GM18508 (cell line): ENCODE measurements at regions not wholly inside any gene's neighbourhood (a gene's known extent, or its start where the extent isn't known, plus 50 kb on each side); places are given as distances from the start of the nearest gene placed in this dataset.
"Not testable (repeated sequence)": the region's sequence is repeated elsewhere in the genome, so short reads cannot be mapped to it uniquely, and the experiment has no call there.

Experiments
- ATAC-seq: cut with Tn5 transposase; IDR thresholded peaks from one replicate; pipeline ENCODE4 v1.9.1; 2021; ENCODE audit warnings: moderate number of reproducible peaks; ENCODE audit not compliant: insufficient read depth, unreplicated experiment

DNA sequence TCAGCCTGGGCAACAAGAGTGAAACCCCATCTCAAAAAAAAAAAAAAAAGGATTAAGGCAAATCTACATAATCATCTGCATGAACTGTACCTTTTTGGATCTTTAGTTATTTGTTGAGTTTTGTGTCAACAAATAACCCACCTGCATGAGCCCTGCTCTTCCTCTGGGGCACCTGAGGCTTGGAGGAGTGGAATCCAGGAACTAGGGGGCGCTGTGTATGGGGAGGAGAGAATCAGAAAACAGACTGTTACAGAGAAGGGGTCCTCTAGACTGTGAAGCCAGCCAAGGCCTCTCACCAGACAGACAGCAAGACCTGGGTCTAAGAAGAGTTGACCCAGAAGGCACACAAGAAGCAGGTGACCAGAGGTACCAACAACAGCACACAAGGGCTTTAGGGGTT is 682.8 kb upstream of the NRP1 start:
- ATAC-seq = no peak

DNA sequence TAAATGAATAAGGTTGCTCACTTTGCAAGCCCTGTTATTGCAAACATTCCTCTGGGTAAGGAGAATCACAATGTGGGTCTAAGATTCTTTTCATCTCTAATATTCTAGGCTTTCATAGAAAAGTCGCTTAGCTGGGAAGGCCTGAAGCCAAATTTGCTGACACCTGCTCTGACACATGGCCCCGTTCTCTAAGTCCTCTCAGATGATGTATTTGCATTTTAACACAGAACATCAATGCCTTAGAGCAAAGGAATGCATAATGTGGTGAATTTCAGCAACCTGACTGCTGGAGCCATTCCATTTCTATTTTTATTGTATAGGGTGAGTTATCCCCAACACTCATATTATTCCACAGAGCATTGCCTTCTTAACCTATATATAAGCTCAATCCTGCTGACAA is 682.1 kb upstream of the NRP1 start:
- ATAC-seq = no peak

DNA sequence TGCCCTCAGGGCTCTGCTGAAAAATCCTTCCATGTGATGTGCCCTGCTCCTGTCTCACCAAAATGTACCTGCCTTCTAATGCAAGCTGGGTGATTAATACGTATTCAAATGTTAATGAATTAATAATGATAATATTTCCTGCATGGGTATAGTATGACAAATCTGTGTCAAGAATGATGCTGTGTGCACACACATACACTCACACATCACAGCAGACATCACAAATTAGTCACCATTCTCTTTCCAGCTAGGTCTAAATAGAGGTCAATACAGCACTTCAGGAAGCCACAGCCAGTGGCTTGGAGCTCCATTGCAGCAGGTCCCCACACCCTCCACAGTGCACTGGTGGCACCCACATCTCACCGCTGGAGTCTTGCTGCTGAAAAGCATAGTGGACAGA is 681.2 kb upstream of the NRP1 start:
- ATAC-seq = no peak

DNA sequence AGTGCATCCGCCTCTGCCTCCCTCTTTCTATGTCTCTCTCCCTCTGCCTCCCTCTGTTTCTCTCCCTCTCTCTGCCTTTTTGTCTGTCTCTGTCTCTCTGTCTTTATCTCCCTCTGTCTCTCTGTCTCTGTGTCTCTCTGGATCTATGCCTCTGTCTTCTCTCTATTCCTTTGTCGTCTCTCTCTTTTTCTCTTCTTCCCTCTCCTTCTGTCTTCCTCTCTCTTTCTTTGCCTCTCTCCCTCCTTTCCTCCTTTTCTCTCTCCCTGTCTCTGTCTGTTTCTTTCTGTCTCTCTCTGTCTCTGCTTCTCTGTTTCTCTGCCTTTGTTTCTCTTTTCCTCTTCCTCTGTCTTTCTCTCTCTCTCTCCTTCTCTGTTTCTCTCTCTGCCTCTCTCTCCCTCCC is 678.8 kb upstream of the NRP1 start:
- ATAC-seq = no peak

DNA sequence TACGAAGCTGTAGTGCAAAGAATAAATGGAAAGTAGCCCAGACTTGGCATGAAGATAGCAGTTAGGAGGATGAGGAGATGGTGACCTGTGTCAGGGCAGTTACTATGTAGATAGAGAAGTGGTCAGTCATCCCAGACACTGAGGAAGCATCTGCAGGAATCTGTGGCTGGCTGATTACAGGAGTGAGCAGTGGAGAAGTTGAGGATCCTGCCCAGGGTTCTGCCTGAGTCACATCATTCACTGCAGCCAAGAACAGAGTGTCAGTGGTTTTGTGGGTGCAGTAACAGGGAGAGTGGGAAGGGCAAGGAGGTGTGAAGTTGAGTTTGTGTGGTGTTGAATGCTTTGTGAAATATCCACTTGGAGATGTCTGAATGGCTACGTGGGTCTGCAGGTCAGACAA is 676.4 kb upstream of the NRP1 start:
- no peak for ATAC-seq

DNA sequence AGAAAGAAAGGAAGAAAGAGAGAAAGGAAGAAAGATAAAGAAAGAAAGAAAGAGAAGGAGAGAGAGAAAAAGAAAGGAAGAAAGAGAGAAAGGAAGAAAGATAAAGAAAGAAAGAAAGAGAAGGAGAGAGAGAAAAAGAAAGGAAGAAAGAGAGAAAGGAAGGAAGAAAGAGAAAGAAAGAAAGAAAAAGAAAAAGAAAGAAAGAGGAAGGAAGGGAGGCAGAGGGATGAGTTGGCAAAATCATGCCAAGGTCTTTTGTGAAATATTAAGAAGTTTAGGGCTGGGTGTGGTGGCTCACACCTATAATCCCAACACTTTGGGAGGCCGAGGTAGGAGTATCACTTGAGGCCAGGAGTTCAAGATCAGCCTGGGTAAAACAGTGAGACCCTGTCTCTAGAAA is 675.8 kb upstream of the NRP1 start:
- not testable (repeated sequence) for ATAC-seq

DNA sequence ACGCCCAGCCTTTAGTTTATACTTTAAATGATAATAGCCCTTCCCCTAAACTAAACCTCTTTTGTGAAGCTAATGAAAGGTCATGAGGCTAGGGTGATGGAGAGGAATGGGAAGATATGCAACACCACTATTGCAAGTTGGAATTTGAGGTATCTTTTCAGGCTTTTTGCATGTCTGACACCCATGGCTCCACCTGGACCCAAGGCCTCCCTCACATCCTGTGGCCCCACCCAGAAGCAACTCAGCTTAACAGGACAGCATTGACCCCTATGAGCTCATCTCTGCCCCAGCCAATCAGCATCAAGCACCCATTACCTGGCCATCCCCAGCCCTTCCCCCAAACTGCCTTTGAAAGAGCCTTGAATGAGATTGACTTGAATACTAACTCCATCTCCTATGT is 674.2 kb upstream of the NRP1 start:
- ATAC-seq = no peak

DNA sequence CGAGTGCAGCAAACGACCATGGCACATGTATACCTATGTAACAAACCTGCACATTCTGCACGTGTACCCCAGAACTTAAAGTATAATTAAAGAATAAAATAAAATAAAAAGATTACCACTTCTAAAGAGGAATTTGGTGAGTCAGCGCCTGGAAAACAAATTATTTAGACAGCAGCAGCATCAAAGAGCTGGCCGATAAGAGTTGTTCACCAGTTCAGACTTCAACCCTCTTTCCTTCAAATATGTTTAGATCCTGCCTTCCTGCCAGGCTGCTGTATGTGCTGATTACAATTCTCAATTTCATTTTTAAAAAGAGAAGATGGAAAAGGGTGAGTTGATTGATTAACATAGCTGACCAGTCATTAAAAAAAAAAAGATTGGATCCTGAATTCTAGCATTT is 672.0 kb upstream of the NRP1 start:
- no peak for ATAC-seq

DNA sequence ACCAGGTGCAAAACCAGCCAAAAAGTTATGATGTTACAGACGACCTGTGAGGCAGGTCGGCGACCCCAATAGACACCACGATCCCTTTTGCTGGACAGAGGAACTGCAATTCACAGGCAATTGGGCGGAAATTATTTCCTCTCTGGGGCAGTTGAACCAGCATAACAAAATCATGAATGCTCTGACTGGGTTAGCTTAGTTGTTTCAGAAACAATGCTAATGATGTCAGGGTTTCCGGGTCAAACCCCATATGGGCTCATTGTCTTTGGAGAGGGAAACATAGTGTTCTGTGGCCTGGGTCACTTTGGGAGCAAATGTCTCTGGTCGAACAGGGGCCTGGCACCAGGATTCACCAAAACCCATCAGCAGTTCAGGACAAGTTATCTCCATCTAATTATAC is 669.1 kb upstream of the NRP1 start:
- ATAC-seq = no peak

DNA sequence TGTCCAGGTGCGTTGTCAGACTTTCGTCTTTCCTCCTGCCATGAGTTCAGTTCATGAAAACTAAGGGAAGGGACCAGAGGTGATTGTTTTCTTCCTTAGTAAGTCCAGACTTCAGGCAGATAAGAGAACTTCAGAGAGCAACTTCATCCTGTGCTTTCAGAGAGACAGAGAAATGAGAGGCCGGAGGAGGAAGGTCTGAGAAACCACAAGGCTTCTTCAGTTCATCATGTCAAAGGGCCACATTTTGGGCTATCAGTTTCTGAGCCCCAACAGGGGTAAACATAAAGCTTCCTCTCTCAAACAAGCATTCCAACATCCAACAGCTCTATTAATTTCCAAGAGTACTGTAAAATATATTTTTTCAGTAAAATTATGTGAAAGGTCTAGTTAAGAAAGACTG is 668.4 kb upstream of the NRP1 start:
- no peak for ATAC-seq

DNA sequence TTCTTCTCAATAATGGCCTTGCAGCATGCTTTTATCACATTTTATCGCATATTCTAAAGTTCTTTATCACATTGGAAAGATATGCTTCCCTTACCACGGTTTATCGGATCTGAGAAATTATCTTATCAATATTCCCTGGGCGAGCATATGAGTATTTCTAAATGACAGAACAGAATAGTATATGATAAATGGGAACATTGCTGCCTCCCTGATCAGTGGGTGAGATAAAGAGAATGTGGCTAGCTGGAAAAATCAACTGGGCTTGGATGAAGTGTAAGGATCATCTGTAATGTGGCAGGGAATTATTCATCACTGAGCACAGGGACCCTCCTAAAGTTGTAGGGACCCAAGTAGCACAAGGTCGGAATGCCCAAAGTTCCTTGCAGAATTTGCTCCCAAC is 667.4 kb upstream of the NRP1 start:
- ATAC-seq = no peak

DNA sequence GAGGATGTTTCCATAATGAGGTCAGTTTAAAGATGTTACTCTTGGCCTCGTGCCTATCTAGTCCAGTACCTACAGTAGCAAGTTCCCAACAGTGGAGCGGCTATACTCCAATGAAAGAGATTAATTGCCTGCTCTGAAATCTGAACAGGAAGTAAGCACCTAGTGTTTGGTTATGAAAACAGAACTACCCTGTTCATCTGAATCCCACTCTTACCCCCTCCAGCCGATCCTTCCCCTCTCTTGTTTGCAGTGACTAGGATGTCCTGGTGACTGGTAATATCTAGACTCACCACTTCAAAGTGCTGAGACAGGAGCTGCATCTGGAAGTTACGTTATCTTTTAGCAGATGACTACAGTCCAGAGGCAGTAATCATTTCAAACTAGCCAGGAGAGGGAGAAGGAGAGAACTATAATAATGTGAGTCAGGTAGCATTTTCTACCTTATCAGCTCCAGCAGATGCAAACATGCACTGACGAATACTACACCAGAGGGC is 666.7 kb upstream of the NRP1 start:
- ATAC-seq = no peak

DNA sequence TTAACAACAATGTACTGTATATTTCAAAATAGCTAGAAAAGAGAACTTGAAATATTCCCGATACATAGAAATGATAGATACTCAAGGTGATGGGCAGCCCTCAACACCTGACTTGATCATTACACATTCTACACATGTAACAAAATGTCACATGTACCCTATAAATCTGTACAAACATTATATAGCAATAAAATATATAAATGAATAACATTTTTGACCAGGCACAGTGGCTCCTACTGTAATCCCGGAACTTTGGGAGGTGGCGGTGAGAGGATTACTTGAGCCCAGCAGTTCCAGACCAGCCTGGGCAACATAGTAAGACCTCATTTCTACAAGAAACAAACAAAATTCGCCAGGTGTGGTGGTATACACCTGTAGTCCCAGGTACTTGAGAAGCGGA is 659.5 kb upstream of the NRP1 start:
- ATAC-seq = no peak

DNA sequence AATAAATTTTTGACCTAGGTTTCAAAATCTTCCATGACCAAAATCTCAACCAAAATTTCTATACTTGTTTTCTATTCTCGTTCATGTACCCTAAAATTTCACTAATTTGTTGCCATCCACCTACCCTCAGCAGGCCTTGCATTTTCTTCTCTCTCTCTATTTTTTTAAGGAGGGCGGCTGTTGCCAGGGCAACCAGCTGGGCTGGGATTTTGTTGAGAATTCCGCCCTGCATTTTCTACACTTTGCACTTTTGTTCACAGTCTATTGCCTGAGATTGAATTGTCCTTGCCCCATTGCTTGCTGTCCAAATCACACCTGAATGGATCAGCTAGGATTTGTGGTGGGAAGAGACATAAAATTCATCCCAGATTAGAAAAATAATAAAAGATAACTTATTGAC is 657.5 kb upstream of the NRP1 start:
- ATAC-seq = no peak

DNA sequence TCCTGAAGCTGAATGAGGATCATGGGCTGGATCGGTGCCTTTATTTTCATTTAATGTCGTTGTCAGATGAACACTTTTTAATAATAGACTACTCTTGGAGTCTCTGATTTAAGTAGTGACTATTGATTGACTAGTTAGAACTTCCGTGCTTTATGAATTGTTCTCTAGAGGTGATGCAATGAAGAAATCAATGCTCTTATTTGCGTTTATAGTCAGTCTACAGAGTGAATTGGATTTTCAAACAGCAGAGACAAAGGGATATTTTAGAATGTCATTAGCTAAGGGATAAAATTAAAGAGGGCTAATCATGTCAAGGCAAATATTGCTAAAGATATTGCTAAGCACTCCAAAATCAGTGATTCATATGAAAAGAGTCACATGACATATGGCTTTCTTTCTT is 652.0 kb upstream of the NRP1 start:
- no peak for ATAC-seq

DNA sequence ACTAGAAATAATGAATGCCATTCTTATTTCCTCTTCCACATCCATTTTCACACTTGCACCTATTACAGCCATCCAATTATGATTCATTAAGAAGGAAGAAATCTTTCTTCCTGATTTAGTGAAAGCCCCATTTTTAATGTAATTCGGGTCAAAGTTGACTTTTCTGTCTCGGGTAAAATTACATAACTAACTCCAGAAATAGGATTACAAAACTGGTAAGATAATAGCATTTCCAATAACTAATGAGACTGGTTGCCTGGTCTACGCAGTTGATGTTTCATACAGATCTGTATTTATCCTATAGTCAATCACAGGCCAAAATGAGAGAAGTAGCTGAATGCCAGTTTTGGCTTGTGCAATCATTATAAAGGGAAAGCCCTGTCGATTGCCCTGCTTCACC is 651.5 kb upstream of the NRP1 start:
- ATAC-seq = no peak

DNA sequence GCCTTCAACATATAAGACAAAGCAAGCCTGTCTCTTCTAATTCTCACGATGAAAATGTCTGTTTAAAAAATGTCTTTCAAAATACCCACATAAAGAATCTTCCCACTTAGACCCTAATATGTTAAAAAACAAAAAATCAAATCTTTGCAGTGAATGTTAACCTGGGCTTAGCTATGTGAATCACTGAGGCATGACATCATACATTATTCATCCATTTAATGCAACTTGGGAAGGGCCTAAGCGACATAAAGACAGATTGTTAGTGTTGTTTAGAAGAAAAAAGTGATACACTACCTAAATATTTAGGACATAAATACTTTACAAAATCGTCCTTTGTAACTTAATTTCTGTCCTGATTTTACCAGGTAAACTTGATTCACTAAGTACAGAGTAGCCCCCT is 648.5 kb upstream of the NRP1 start:
- no peak for ATAC-seq

DNA sequence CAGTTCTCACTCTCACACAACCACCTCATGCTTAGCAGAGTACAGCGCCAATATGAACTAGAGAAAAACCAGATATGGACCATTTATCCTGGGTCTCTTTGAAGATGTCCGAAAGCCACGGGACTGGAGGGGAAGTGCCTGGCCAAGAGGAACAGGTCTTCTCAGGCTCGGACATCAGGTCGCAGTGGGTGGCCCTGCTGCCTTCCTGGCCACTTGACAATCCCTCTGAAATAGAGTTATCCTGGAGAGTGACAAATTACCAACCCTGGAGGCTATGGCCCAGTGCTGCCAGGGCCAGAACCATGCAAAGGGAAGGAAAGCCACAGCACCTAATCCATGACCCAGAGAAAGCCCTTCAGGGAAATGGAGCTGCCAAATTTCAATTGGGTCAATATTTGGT is 646.8 kb upstream of the NRP1 start:
- no peak for ATAC-seq

DNA sequence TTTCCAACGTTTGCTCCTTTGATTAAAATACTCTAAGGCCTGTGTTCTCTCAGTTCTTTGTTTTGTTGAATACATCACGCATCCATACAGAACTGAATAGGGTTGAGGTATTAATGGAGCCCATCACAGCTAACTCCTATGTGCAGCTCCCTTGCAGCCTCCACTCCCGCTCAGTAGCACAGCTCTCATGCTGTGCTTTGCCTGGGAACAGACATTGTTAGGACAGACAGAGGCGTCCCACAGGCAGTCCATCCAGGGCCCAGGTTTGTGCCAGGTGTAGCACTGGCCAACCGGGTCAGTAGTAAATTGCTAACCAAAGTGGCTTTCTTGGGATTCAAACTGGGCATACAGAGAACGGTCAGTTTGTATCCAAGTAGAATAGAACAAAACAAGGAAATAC is 644.7 kb upstream of the NRP1 start:
- ATAC-seq = no peak

DNA sequence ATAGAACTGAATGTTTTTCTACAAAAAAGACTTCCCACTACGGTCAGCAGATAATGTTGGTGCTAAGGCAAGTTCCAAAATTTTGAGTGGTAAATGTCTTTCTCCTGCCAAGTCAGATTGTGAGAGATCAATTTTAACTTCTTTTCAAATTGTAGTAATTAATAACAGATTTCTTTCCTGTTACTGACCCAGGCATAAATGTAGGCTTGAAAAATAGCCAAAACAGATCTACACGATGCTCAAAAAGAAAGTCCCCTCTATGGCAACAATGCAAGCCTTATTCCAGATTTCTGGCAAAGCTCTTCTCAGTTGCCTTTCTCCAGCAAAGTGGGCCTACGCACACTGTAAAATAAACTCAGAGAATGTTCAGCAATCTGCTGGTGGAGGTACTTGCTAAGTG is 641.0 kb upstream of the NRP1 start:
- no peak for ATAC-seq

DNA sequence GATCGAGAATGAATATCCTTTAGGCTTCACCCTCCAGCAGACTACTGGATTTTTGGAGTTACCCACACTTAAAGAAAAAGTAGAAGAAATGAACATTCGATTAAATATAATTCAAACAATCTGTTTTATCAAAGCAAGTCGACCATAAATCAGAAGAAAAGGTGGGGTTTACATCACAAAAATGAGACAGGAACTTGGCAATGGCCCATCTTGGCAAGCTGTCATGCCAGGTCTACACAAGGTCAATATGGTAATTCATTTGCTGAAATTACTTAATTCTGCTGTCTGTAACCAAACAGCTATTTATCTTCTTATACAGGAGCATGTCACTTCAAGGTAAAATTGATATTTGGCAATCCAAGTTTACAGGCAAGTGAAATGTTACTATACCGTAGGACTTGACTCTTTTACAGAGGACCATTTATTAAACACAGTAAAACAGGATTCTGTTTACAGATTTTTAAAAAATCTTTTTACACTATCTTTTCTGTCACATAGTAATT is 640.6 kb upstream of the NRP1 start:
- no peak for ATAC-seq

DNA sequence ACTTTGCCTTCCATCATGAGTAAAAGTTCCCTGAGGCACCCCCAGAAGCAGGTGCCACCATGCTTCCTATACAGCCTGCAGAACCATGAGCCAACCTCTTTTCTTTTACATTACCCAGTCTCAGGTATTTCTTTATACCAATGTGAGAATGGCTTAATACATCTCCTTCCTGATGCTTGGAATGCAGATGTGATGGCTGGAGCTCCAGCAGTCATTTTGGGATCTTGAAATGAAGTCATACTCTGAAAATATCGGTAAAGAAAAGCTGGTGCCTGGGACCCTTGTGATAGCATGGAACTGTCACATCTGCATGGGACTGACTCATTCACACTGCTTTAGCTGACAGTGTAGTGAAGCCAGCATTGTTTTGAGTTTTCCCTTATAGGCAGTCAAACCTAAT is 634.5 kb upstream of the NRP1 start:
- no peak for ATAC-seq

DNA sequence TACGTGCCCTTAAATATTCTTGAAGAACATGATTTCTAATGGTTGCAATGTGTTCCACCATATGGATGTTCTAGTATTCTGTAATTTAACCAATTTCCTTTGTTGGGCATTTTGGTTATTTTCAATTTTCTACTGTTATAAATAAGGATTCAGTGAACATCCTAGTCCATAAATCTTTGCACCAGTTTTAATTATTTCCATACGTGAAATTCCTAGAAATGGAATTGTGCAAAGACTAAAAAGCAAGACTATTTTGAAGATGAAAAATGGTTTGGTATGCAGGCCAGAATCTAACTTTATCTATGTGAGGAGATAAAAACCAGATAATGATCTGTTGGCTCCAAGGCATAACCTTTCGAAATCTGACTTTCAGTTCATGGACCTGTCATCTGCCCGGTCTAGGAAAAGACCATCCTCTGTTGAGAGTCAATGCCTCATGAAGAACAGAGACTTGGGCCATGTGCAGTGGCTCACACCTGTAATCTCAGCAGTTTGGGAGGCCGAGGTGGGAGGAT is 633.2 kb upstream of the NRP1 start:
- no peak for ATAC-seq
